Transverse colon (tissue), 4 donors: ENCODE measurements at regions not wholly inside any gene's neighbourhood (a gene's known extent, or its start where the extent isn't known, plus 50 kb on each side); places are given as distances from the start of the nearest gene placed in this dataset.
"Not testable (repeated sequence)": the region's sequence is repeated elsewhere in the genome, so short reads cannot be mapped to it uniquely, and the experiment has no call there.

Experiments used
- DNase-seq: peaks from one replicate; pipeline ENCODE4 v3.0.0-alpha.2; 2019
- H3K27ac ChIP-seq, 4 donors: fragments of 200-600 bp; sonication (generic); 2 replicates each; pipeline ENCODE4 v1.5.1; 2016 to 2018; ENCODE audit warnings: inconsistent platforms in 4 of 4
- H3K27me3 ChIP-seq: fragments of 200-600 bp; sonication (generic); 2 replicates; pipeline ENCODE4 v1.5.1; 2017; ENCODE audit warnings: inconsistent platforms
- H3K36me3 ChIP-seq, 4 donors: fragments of 200-600 bp; sonication (generic); 2 replicates each; pipeline ENCODE4 v1.5.1; 2017 to 2019; ENCODE audit warnings: inconsistent platforms in 4 of 4
- H3K4me1 ChIP-seq, 4 donors: fragments of 200-600 bp; sonication (generic); 2 replicates each; pipeline ENCODE4 v1.5.1; 2017 to 2020; ENCODE audit warnings: inconsistent platforms in 4 of 4
- H3K4me3 ChIP-seq, 4 donors: fragments of 200-600 bp; sonication (generic); 1 replicate in 1 of 4; 2 replicates in 3 of 4; pipeline versions ENCODE4 v1.5.1 to v1.6.1; 2017 to 2019; ENCODE audit warnings: inconsistent platforms in 4 of 4
- H3K9me3 ChIP-seq, 2 donors: fragments of 200-600 bp; sonication (generic); 2 replicates each; pipeline ENCODE4 v1.5.1; 2017 to 2019; ENCODE audit warnings: inconsistent platforms in 2 of 2
- EP300 ChIP-seq: sonication (generic); formaldehyde crosslinking; IDR thresholded peaks from one replicate; pipeline ENCODE4 v1.6.1; 2017; ENCODE audit warnings: antibody characterized with exemption, low read depth
- POLR2A ChIP-seq: fragments of 450-650 bp; IDR thresholded peaks from one replicate; pipeline ENCODE4 v1.6.1; 2016; ENCODE audit warnings: antibody characterized with exemption, mild to moderate bottlenecking, moderate library complexity
- POLR2AphosphoS5 ChIP-seq, 3 donors: sonication (generic); formaldehyde crosslinking; IDR thresholded peaks; one replicate each; pipeline ENCODE4 v1.6.1; 2016; ENCODE audit warnings: antibody characterized with exemption in 3 of 3
- WGBS, 2 donors: methylation state at CpG; one replicate each; pipeline ENCODE4 v1.1.5; 2018; ENCODE audit warnings: low coverage in 1 of 2; 5-methylcytosine and 5-hydroxymethylcytosine counted together
- in situ Hi-C, 4 donors: fragments of 200-750 bp; cut with MboI; loops; one replicate each; pipeline versions ENCODE4 v1.15.0 to v1.15.1; 2017; ENCODE audit warnings: low sequenced_read_pairs in 3 of 4, low pct_ligation_motif_present in 1 of 4, low pct_unique_long_range_greater_than_20kb in 1 of 4
- intact Hi-C: fragments of 100-400 bp; cut with DNase I; formaldehyde crosslinking; loops from one replicate; pipeline ENCODE4 v1.15.1; 2023; ENCODE audit warnings: low total_unique reads
- TF ChIP-seq, protein P1 (sequence below), 5 experiments: fragments of 200-600 bp in 3 of 5; fragments of 450-650 bp in 2 of 5; sonication (generic) in 3 of 5; IDR thresholded peaks; 1 replicate in 2 of 5; 2 replicates in 3 of 5; pipeline ENCODE4 v1.5.1; 2016 to 2017; ENCODE audit warnings: antibody characterized with exemption in 5 of 5, inconsistent platforms in 3 of 5, mild to moderate bottlenecking in 2 of 5, moderate library complexity in 1 of 5

DNA sequence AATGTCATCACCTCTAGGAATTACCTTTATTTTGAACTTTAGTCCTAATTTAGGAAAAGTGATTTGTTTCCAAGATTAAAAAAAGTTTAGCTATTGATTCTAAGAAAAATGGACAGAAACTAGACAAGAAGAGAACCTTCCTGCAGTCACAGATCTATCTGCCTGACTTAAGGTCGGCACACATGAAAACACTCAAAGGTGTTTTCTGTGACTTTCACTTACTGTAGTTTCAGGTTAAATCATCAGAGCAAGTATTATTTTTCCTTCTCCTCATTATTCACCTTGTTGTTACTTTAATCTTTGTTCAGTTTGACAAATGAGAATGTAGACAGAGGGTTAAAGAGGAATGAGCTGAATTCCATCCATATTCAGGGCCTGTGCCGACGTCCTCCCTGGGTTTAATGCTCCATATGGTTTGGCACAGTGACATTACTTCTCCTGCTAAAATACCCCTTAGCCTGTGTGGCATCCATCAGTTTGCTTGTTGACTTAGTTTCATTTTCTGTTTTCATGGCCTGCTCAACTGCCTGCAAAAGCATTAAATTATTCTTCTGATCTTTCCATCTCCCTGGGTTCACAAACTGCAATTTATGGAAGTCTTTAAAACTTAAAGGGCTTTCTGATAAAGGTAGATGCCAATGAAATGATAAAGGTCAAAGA, 352.7 kb downstream of the NKX6-1 start:
- H3K27ac ChIP-seq, result no peak overlapping the region
- no peaks in the 10 kb centered on the region for H3K9me3 ChIP-seq
- no peak overlapping the region for H3K4me3 ChIP-seq
- TF ChIP-seq POLR2A (no peak), POLR2AphosphoS5 (IDR thresholded peaks at IDR 0.05) (no peak), EP300 (no peak)
- TF ChIP-seq, protein P1, sequence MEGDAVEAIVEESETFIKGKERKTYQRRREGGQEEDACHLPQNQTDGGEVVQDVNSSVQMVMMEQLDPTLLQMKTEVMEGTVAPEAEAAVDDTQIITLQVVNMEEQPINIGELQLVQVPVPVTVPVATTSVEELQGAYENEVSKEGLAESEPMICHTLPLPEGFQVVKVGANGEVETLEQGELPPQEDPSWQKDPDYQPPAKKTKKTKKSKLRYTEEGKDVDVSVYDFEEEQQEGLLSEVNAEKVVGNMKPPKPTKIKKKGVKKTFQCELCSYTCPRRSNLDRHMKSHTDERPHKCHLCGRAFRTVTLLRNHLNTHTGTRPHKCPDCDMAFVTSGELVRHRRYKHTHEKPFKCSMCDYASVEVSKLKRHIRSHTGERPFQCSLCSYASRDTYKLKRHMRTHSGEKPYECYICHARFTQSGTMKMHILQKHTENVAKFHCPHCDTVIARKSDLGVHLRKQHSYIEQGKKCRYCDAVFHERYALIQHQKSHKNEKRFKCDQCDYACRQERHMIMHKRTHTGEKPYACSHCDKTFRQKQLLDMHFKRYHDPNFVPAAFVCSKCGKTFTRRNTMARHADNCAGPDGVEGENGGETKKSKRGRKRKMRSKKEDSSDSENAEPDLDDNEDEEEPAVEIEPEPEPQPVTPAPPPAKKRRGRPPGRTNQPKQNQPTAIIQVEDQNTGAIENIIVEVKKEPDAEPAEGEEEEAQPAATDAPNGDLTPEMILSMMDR (IDR thresholded peaks at IDR 0.05), result no peak
- no peak for DNase-seq
- no peaks in the 10 kb centered on the region for H3K4me1 ChIP-seq
- 52 to 53% methylated on average over 3 of the region's 3 CpGs for WGBS, 2 donors
- intact Hi-C loops (no loop called here), in situ Hi-C loops (no loop called here)
- no peaks in the 10 kb centered on the region for H3K27me3 ChIP-seq
- no peaks in the 10 kb centered on the region for H3K36me3 ChIP-seq

DNA sequence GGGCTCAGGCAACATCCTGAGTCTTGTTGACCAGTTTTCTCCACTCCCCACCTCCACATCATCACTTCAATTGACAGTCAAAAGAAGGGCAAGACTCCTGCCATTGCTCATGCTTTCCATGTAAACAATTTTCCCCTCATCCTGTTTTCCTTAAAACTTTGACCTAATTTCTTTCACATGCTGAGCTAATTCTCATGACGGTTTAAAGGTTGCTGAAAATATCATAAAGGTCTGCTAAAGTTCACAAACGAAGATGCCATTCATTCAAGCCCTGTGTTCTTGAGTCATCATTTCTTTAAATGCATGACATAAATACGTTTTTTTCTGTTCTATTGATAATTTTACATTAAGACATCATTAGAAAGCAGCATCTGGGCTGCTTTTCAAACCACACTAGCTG, 353.9 kb downstream of the NKX6-1 start:
- Histone ChIP-seq H3K27ac (no peak overlapping the region), H3K27me3 (no peaks in the 10 kb centered on the region), H3K4me3 (no peak overlapping the region), H3K4me1 (no peaks in the 10 kb centered on the region), H3K36me3 (no peaks in the 10 kb centered on the region), H3K9me3 (no peaks in the 10 kb centered on the region)
- TF ChIP-seq POLR2AphosphoS5 (IDR thresholded peaks at IDR 0.05), result no peak
- TF ChIP-seq, protein P1 (IDR thresholded peaks at IDR 0.05), result no peak
- no peak for DNase-seq
- 44 to 66% methylated on average over 3 of the region's 3 CpGs for WGBS, 2 donors
- in situ Hi-C loops (no loop called here), intact Hi-C loops (no loop called here)

- H3K27ac ChIP-seq, H3K4me3 ChIP-seq, H3K9me3 ChIP-seq, H3K36me3 ChIP-seq, in situ Hi-C loops, intact Hi-C loops, H3K4me1 ChIP-seq, H3K27me3 ChIP-seq: not testable (repeated sequence)
- 52 to 58% methylated on average over 8 to 13 of the region's 20 CpGs for WGBS, 2 donors
- peak; percentile 25 for DNase-seq
Measured at GRCh38 chr4:84126911-84127310, 372.2 kb downstream of the NKX6-1 start.

GRCh38 chr4:84126061-84126787, 372.9 kb downstream of the NKX6-1 start:
- Histone ChIP-seq H3K4me3 (no peak overlapping the region), H3K4me1 (no peaks in the 10 kb centered on the region), H3K27me3 (no peaks in the 10 kb centered on the region), H3K27ac (no peak overlapping the region), H3K36me3 (no peaks in the 10 kb centered on the region), H3K9me3 (no peaks in the 10 kb centered on the region)
- intact Hi-C loops, result no loop called here
- TF ChIP-seq, protein P1 (IDR thresholded peaks at IDR 0.05), result no peak
- TF ChIP-seq POLR2AphosphoS5 (IDR thresholded peaks at IDR 0.05) (no peak), POLR2A (no peak), EP300 (no peak)
- DNase-seq, result no peak
- 67 to 72% methylated on average over 5 of the region's 5 CpGs for WGBS, 2 donors
- in situ Hi-C loops, result no loop called here
